Left lung (tissue), 4 donors: ENCODE measurements at regions not wholly inside any gene's neighbourhood (a gene's known extent, or its start where the extent isn't known, plus 50 kb on each side); places are given as distances from the start of the nearest gene placed in this dataset.

Experiments
- ATAC-seq: fragments of 200-7000 bp; cut with Tn5 transposase; one replicate; pipeline ENCODE4 v1.9.1; 2020; ENCODE audit warnings: moderate library complexity
- DNase-seq, 4 donors: peaks; one replicate each; pipeline ENCODE4 v3.0.0-alpha.2; 2013 to 2020
- H3K27ac ChIP-seq, 2 donors: fragments of 200-600 bp; sonication (generic) in 1 of 2; one replicate each; pipeline versions ENCODE4 v1.5.0 to v1.8.0; 2020 to 2021
- H3K27me3 ChIP-seq, 2 donors: fragments of 200-600 bp; sonication (generic) in 1 of 2; one replicate each; pipeline versions ENCODE4 v1.5.0 to v1.8.0; 2020 to 2021
- H3K36me3 ChIP-seq, 2 donors: fragments of 200-600 bp; sonication (generic) in 1 of 2; one replicate each; pipeline versions ENCODE4 v1.5.0 to v1.8.0; 2020 to 2021
- H3K4me1 ChIP-seq, 2 donors: fragments of 200-600 bp; one replicate each; pipeline ENCODE4 v1.8.0; 2021
- H3K4me3 ChIP-seq, 2 donors: fragments of 200-600 bp; sonication (generic) in 1 of 2; one replicate each; pipeline versions ENCODE4 v1.5.0 to v1.8.0; 2020 to 2021; ENCODE audit warnings: mild to moderate bottlenecking in 1 of 2
- H3K9me3 ChIP-seq, 2 donors: fragments of 200-600 bp; sonication (generic) in 1 of 2; one replicate each; pipeline versions ENCODE4 v1.5.0 to v1.8.0; 2020 to 2021
- CTCF ChIP-seq, 2 donors: fragments of 200-600 bp; sonication (generic) in 1 of 2; IDR thresholded peaks; one replicate each; pipeline versions ENCODE4 v1.5.0 to v1.8.0; 2021; ENCODE audit warnings: antibody characterized with exemption in 2 of 2
- intact Hi-C, 2 donors: fragments of 100-400 bp; cut with DNase I; formaldehyde crosslinking; loops; one replicate each; pipeline versions ENCODE4 v1.11.2 to v1.14.2; 2022
- donor health status: DM: no; HTN: yes; CAD: no.
- donor health status: DM: no; HTN: no; CAD: no.

GRCh38 chr6:1068068-1068467, 243.8 kb upstream of the FOXQ1 start:
- DNase-seq (no peak), ATAC-seq (no peak)
- Histone ChIP-seq H3K9me3 (no peaks in the 10 kb centered on the region), H3K4me1 (no peaks in the 10 kb centered on the region), H3K27ac (no peak overlapping the region), H3K27me3 (no peaks in the 10 kb centered on the region), H3K4me3 (no peak overlapping the region), H3K36me3 (no peaks in the 10 kb centered on the region)
- TF ChIP-seq CTCF (IDR thresholded peaks at IDR 0.05): no peak
- intact Hi-C loops: no loop called here

- no peak for TF ChIP-seq CTCF (IDR thresholded peaks at IDR 0.05)
- Histone ChIP-seq H3K27ac (no peak overlapping the region), H3K27me3 (no peaks in the 10 kb centered on the region), H3K4me1 (no peaks in the 10 kb centered on the region), H3K36me3 (no peaks in the 10 kb centered on the region), H3K4me3 (no peak overlapping the region), H3K9me3 (no peaks in the 10 kb centered on the region)
- DNase-seq: no peak
- intact Hi-C loops: no loop called here
- ATAC-seq: no peak
Measured at GRCh38 chr6:1067346-1067745, 244.6 kb upstream of the FOXQ1 start.

GRCh38 chr6:1066449-1067090, 245.3 kb upstream of the FOXQ1 start:
- no peaks in the 10 kb centered on the region for H3K36me3 ChIP-seq
- TF ChIP-seq CTCF (IDR thresholded peaks at IDR 0.05): no peak
- no peak overlapping the region for H3K4me3 ChIP-seq
- intact Hi-C loops: no loop called here
- no peaks in the 10 kb centered on the region for H3K9me3 ChIP-seq
- DNase-seq (no peak), ATAC-seq (no peak)
- H3K27ac ChIP-seq: no peak overlapping the region
- no peaks in the 10 kb centered on the region for H3K27me3 ChIP-seq
- no peaks in the 10 kb centered on the region for H3K4me1 ChIP-seq

GRCh38 chr6:1065986-1066385, 245.9 kb upstream of the FOXQ1 start:
- Histone ChIP-seq H3K27ac (no peak overlapping the region), H3K36me3 (no peaks in the 10 kb centered on the region), H3K4me1 (no peaks in the 10 kb centered on the region), H3K9me3 (no peaks in the 10 kb centered on the region), H3K4me3 (no peak overlapping the region), H3K27me3 (no peaks in the 10 kb centered on the region)
- TF ChIP-seq CTCF (IDR thresholded peaks at IDR 0.05): no peak
- intact Hi-C loops: no loop called here
- DNase-seq (no peak), ATAC-seq (no peak)

- H3K4me1 ChIP-seq: no peaks in the 10 kb centered on the region
- H3K27me3 ChIP-seq: no peaks in the 10 kb centered on the region
- no peak for ATAC-seq
- no peak for TF ChIP-seq CTCF (IDR thresholded peaks at IDR 0.05)
- intact Hi-C loops: no loop called here
- no peaks in the 10 kb centered on the region for H3K9me3 ChIP-seq
- H3K4me3 ChIP-seq: no peak overlapping the region
- no peaks in the 10 kb centered on the region for H3K36me3 ChIP-seq
- no peak overlapping the region for H3K27ac ChIP-seq
- no peak for DNase-seq
Measured at GRCh38 chr6:1063671-1064355, 248.1 kb upstream of the FOXQ1 start.
